Fibroblast of skin of abdomen (primary cell): ENCODE measurements at regions not wholly inside any gene's neighbourhood (a gene's known extent, or its start where the extent isn't known, plus 50 kb on each side); places are given as distances from the start of the nearest gene placed in this dataset.
A peak's percentile ranks its signal among the peaks of the same experiment; 100 is the strongest.
"Not testable (repeated sequence)": the region's sequence is repeated elsewhere in the genome, so short reads cannot be mapped to it uniquely, and the experiment has no call there.

Source experiments
- DNase-seq: peaks from one replicate; pipeline ENCODE4 v3.0.0-alpha.2; 2013

DNA sequence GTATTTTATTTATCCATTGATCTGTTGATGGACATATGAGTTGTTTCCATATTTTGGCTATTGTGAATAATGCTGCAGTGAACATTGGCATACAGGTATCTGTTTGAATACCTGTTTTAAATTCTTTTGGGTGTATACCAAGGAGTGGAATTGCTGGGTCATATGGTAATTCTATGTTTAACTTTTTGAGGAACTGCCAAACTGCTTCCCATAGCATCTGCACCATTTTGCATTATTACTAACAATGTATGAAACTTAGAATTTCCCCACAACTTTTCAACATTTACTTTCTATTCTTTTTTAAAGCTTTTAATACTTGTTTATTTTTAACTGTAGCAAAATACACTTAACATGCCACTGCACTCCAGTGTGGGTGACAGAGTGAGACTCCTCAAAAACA lies 57.0 kb upstream of the MSN start:
- DNase-seq, result no peak

DNA sequence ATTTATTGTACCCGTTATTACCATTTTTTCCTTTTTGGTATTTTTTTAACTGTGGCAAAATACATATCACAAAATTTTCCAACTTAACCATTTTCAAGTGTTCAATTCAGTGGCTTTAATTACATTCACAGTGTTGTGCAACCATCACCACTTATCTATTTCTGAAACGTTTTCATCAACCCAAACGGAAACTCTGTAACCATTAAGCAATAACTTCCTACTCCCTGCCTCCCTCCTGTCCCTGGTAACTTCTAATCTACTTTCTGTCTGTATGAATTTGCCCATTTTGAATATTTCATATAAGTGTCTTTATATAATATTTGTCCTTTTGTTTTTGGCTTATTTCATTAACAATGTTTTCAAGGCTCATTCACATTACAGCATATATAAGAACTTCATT lies 57.4 kb upstream of the MSN start:
- no peak for DNase-seq

DNA sequence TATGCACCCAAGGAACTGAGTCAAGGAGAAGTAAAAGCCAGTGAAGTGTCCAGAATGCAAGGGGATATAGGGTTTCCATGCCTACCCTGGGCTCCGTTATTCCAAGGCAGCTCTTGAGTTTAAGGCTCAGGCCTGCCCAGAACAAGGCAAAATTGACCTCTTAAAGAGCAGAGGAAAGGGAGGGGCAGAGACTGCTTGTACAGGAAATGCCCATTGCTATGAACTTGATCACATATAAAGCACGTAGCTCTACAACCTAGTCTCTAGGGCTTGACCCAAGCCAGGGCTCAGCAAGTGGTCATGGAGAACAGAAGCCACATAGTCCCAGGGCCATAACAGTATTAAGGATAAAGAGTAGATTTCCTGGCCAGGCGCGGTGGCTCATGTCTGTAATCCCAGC lies 58.2 kb upstream of the MSN start:
- no peak for DNase-seq

DNA sequence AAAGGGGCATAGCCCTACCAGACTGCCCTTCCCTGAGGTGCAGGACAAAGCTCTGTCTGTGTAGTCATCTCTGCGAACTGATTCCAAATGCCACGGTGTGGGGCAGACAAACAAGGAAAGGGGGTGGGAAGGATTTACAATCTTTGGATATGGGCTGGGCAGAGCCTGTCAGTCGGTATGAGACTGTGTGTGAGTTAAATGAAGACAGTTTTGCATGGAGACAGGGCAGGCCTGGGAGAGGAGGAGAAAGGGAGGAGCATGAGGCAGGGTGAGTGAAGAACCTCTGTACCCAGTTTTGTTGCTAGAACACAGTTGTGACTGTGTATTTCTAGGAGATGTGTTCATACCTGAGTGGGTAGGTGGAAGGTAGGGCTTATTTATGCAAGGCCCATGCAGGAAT lies 59.4 kb upstream of the MSN start:
- DNase-seq, result no peak

DNA sequence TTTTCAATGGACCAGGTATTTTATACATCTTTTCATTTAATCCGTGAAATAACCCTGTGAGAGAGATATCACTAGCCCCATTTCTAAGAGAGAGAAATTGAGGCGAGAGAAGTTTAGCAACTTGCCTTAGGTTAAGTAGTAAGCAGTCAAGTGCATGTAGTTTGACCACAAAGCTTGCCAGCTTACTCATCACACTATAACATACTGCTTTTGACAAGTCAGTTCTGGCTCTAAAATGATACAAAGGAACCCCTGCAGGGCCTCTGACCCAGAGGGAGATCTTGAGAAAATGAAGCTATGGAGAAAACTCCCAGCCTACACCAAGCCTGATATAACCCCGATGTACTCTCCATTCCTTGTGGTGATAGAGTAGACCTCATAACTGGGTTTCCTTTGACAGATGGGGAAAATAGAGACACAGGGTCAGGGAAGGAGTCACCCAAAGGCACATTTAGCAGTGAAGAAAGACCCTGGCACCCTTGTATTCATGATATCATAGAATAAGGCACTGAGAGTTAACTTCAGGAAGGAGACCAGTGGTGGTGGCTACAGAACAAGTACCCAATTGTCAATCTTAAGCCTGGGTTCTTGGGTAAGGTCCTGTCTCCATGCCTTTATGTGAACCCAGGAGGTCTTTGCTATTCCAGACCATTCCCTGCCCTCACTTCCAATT lies 60.2 kb upstream of the MSN start:
- peak; percentile 33 for DNase-seq

DNA sequence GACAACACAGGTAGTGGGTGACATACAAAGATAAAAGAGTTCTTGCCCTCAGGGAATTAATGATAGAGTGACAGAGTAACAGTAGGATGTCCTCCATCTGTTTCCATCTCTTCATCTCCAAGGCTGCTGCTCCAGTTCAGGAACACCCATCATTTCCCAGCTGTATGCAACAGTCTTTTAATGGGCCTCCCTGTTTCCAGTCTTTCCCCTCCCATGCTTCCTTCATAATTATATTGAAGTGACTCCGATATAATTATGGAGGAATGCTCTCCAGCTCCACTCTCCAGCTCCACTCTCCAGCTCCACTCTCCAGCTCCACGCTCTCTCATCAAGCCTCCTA lies 65.3 kb upstream of the MSN start:
- DNase-seq, result no peak

DNA sequence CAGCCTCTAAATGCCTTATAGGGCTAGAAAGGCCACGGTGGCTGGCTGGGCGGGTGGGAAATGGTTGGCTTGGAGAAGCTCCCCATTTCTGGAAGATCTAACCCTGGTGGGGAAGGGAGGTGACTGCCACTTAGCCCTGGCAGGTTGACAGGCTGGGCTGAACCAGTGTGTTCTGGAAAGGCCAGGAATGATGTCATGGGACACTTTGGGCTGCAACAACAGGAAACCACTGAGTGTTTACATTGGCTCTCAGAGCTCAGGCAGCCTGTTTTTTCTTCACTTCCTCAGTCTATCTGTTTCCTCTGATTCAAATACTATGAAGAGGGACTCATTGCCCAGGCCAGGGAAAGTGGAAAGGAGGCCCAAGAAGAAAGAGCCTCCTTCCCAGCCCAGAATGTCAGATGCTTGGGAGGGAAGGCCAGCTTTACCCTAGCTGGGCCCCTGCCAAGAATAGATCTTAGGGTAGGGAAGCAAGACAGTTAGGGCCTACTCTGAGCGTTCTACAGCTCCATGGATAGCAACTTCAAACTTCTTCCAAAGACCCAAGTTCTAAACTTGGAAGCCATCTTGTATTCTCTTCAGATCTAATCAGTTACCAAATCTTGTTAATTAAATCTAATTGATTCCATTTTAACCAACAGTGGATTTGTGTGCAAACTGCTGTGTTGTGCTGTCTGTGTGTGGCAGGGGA lies 65.8 kb upstream of the MSN start:
- peak; percentile 69 for DNase-seq

DNA sequence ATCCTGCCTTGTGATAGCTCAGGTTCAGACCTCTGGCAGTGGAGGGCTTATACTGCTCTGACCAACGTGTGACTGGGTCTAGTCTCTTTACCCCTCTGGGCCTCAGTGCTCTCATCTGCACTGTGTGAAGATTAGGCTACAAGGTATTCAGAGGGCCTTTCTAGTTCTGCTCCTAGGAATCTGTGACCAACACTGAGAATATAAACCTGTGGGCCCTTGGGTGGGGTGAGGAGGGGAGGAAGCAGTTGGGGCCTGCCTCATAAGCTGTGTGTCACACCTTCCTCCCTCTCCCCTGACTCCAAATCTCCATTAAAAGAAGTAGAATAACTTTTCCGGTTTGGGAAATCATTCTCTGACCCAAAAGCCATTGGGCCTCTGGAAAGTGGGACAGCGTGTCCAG lies 66.3 kb upstream of the MSN start:
- DNase-seq, result no peak

DNA sequence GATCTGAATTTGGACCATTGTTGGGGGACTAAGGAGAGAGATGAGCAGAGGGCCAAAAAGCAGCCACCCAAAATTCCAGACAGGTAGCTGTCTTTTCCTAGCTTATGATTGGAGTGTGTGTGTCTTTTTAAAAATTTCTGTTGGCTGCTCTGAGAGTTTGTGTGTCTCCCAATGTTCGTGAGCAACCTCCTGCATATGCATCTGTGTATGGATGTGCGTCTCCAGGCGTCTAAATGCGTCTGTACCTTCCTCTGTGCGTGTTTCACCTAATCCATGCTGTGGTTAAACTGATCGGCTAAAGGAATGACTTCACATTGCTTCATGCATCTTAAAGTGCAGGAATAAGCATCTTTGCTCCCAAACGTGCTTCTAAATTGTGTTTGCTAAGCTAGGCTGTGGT lies 65.5 kb upstream of the LAS1L start:
- DNase-seq, result no peak

DNA sequence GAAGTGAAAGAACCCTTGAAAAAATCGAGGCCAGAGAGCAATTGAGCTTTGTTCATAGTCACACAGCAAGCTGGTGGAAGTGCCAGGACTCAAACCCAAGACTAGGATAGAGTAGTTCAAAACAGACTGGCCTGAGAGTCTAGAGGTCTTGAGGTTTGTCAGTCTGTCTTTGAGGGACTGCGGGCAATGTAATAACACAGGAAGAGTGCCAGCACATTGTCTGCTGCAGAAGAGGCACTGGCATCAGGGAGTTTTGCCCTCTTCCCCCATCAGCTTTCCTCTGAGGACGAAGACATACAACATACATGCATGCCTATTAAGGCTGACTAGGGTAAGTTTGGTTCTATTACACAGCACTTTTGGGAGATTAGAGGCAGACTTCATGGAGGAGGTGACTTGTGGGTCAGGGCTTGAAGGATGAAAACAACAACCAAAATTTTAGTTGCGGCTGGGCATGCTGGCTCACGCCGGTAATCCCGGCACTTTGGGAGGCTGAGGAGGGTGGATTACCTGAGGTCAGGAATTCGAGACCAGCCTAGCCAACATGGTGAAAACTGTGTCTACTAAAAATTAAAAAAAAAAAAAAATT lies 64.1 kb upstream of the LAS1L start:
- no peak for DNase-seq

DNA sequence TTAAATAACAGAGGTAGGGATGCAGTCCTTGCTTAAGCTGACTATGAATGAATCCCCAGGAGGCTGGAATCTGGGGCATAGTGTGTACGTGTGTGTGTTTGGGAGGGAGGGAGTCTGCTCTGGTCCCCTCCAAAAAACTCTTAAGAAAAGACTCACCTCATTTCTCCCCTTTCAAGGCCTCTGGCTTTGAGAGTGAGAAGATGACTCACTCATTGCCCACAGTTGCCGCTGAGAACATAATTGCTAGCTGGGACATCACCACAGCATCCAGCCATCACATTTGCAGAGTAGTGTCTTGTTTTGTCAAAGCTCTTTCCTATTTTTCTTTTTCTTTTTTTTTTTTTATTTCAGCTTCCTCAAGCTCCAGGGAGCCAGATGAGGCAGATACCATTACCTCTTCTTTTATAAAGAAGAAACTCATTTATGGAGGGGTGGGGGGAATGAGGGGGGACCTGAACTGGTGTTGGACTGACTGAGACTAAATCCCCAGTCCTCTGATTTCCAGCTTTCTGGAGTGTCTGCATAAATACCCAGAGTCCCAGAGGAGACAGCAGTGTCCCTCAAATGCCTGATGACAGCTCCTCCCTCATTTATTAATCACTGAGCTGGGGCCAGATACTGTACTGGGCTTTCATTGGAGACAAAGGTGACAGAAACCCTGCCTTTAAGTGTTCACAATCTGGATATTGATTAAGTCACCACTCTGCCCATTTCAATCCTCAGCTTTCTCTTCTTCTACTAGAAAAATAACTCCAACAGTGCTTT lies 61.9 kb upstream of the LAS1L start:
- peak; percentile 66 for DNase-seq

DNA sequence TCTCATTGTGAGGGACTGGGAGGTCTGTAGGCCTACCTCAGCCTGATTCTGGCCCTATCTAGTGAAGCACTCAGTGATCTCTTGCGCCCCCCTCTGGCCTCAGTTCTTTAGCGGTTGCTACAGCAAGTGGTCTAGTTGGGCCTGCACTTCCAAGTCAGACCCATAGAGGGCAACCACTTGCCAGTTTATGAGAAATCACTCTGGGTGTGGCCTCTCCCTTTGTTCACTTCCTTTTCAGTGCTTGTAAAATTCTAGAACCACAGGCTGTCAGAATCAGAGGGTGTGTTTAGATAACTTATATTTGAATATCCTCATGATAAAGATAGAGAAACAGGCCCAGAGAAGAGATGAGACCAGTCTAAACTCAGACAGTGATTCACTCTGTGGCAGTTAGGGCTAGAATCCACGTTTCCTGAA lies 60.9 kb upstream of the LAS1L start:
- peak; percentile 90 for DNase-seq

DNA sequence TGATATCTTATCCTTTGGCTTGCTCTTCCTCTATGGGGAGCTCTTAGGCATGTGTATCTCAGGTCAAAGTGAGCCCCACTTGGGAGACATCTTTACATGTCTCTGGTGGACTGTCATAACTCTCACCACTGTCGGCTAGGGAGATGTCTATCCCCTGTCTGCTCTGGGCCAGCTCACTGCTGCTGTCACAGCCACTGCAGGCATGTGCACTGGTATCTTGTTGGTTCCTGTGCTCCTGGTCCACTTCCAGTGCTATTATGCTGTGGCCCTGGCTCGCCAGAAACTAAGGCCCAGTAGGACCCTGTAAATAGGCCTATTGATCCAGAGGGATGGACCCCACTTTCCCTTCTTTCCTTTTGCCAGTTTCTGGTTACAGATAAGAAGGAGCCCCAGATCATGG lies 56.6 kb upstream of the LAS1L start:
- DNase-seq, result no peak

DNA sequence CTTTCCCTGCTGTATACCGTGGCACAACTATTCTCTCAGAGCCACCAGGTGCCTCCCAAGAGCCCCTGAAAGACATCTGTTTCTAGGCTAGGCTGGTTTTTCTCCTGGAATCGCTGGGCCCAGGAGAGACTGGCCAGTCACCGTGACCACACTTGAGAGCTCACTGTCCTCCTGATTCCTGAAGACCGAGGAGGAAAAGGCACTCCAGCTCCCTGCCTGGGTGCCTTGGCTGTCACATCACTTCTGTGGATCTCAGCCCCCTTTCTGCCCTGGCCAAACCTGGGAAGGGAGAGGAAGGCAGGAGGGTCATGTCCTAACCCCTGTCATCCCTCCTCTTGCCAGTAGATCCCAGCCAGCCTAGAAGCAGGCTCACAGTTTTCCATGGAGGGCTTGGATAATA lies 54.7 kb upstream of the LAS1L start:
- no peak for DNase-seq

DNA sequence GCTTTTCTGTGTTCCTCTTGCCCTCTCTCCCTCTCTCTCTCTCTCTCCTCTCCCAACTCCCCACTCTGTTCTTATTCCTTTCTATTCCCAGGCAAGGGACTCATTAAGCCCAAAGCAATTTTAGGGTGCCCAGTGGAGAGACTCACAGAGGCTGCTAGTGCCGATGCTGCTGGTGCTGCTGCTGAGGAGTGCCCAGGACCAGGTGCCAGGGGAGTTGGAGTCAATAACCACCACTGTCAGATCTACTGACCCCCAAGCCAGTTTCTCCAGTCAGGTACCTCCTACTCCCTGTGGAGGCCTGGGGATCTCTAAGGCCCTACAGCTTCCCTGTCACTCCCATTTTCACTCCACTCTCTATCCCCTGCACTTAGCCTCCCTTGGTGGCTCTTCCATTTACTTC lies 54.2 kb upstream of the LAS1L start:
- DNase-seq, result no peak

DNA sequence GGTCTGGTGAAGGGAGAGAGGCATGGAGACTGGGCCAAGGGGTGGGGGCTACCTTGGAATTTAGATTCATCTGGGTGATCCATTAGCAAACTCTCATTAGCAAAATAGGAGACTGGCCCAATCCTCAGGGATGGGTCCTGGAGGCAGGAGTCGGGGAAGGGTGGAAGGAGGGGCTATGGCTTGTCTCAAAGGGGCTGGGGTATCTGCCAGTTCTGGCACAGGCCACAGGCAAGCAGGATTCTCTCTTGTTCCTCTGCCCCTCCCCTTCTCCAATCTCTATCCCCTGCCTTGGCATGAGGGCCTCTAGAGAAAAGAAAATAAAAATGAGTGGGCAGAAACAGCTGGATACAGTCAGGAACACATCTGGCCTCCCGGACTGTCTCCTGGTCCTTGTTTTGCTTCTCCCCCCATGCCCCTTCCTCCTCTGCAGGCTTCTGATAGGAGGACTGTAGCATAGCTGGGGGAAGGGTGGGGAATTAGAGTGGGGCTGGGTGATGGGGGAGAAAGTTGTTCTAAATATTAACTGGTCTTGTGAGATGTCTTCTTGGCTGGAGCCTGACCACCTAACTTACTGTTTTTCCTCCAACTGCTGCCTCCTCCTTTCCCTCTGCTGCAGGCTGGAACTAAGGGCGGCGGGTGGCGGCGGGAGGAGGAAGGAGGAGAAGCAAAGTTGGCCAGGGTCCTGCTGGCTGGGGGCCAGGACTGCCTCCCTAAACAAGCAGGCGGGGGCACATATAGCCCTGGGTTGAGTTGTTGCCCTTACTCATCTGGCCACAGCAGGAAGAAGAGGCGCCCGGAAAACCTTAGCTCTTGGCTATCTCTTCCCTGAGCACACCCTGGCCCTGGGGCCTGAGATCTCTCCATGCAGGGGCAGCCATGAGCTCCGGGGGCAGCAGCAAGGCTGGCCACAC lies 53.3 kb upstream of the LAS1L start:
- DNase-seq, result peak; percentile 53

DNA sequence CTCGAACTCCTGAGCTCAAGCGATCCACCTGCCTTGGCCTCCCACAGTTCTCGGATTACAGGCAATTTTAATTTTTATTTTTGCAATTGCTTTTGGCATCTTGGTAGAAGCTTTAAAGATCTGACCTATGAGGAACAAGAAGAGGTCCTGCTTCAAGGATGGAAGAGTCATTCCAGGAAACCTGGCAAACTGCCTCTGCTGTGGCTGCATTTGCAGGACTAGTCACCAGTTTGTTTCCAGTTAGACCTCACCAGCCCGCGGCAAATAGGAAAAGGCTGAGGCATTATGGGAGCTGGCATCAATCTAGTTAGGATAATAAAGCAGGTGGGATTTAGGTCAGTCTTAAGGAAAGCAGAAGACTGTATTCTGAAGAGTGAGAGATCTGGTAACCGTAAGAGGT lies 51.9 kb upstream of the LAS1L start:
- DNase-seq, result no peak

DNA sequence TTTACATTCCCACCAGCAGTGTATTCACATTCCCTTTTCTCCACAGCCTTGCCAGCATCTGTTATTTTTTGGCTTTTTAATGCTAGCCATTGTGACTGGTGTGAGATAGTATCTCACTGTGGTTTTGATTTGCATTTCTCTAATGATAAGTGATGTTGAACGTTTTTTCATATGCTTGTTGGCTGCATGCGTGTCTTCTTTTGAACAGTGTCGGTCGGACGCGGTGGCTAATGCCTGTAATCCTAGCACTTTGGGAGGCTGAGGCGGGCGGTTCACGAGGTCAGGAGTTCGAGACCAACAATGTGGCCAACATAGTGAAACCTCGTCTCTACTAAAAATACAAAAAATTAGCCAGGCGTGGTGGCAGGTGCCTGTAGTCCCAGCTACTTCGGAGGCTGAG lies 50.6 kb upstream of the LAS1L start:
- not testable (repeated sequence) for DNase-seq
